Ovary (tissue), 7 donors: ENCODE measurements at regions not wholly inside any gene's neighbourhood (a gene's known extent, or its start where the extent isn't known, plus 50 kb on each side); places are given as distances from the start of the nearest gene placed in this dataset.

Source experiments
- DNase-seq, 5 donors: peaks; one replicate each; pipeline ENCODE4 v3.0.0-alpha.2; 2019 to 2020
- H3K27ac ChIP-seq, 2 donors: fragments of 200-600 bp; one replicate each; pipeline versions ENCODE4 v1.5.1 to v1.8.0; 2019 to 2022
- H3K27me3 ChIP-seq: fragments of 200-600 bp; one replicate; pipeline ENCODE4 v1.8.0; 2022
- H3K36me3 ChIP-seq: fragments of 200-600 bp; sonication (generic); one replicate; pipeline ENCODE4 v1.5.1; 2019
- H3K4me1 ChIP-seq: one replicate; pipeline ENCODE4 v1.8.1; 2013; ENCODE audit warnings: mild to moderate bottlenecking, moderate library complexity; ENCODE audit not compliant: insufficient read depth
- H3K4me3 ChIP-seq: fragments of 200-600 bp; sonication (generic); one replicate; pipeline ENCODE4 v1.5.1; 2017
- H3K9me3 ChIP-seq, 2 donors: fragments of 200-600 bp in 1 of 2; sonication (generic) in 1 of 2; one replicate each; pipeline versions ENCODE4 v1.5.1 to v1.8.1; 2013 to 2019; ENCODE audit warnings: mild to moderate bottlenecking in 1 of 2, moderate library complexity in 1 of 2
- EP300 ChIP-seq: sonication (generic); formaldehyde crosslinking; IDR thresholded peaks from one replicate; pipeline ENCODE4 v1.6.1; 2017; ENCODE audit warnings: antibody characterized with exemption
- POLR2A ChIP-seq: fragments of 450-650 bp; IDR thresholded peaks from one replicate; pipeline ENCODE4 v1.6.1; 2017; ENCODE audit warnings: antibody characterized with exemption, mild to moderate bottlenecking, moderate library complexity
- WGBS, 3 donors: extraction: QIAGEN DNeasy Blood & Tissue Kit in 1 of 3; methylation state at CpG; one replicate each; pipeline versions ENCODE4 v1.1.5 to v1.1.7; 2013 to 2017; 5-methylcytosine and 5-hydroxymethylcytosine counted together
- intact Hi-C, 4 donors: fragments of 100-400 bp; cut with DNase I; formaldehyde crosslinking; loops; one replicate each; pipeline versions ENCODE4 v1.11.0 to v1.15.1; 2022 to 2023
- TF ChIP-seq, protein P1 (sequence below), 3 donors: fragments of 450-650 bp in 2 of 3; fragments of 200-600 bp in 1 of 3; IDR thresholded peaks; one replicate each; pipeline versions ENCODE4 v1.5.1 to v1.8.0; 2016 to 2022; ENCODE audit warnings: antibody characterized with exemption in 3 of 3, mild to moderate bottlenecking in 1 of 3
- donor health status: DM: no; HTN: no; CAD: no; lungs with moderate emphysema.
- donor health status: DM: no; HTN: no; CAD: no.
- donor health status: Bipolar disorder and iron deficiency.
- donor health status: DM: no; HTN: no; CAD: no.
- donor health status: DM: yes; HTN: yes; CAD: no.

DNA sequence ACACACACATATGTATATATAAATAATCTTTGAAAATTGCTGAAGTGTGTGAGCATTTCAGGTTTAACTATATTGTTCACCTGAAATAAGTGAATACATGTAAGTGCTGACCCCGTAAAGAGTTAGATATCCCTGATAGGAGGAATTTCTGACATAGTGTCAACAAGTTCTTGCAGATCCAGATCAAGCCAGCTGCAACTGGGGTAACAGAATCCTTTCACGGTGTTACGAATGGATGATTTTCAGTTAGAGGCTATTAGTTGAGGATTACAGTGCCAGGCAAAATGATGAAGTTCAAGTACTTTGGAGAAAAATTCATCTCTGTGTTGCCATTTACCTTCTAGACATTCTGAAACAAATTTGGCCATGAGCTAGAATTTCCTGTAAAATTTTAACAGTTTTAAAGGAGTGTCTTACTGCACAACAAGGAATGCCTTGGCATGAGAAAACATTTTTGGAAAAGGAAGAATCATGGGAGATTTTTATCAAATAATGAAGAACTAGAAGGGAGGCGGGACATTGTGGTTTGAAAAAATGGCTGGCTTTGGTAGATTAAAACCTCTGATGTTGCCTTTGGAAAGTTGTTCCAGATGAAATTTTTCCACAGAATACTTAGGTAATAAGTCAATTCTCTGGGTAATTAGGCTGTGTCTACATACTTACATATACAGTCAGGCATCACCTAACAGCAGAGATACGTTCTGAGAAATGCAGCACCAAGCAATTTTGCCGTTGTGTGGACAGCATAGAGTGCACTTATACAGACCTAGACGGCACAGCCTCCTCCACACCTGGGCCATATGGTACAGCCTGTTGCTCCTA is 84.4 kb upstream of the FAT1 start:
- Histone ChIP-seq H3K4me3 (no peak overlapping the region), H3K36me3 (no peaks in the 10 kb centered on the region), H3K4me1 (no peaks in the 10 kb centered on the region), H3K9me3 (no peaks in the 10 kb centered on the region), H3K27me3 (no peaks in the 10 kb centered on the region), H3K27ac (no peak overlapping the region)
- TF ChIP-seq, protein P1, sequence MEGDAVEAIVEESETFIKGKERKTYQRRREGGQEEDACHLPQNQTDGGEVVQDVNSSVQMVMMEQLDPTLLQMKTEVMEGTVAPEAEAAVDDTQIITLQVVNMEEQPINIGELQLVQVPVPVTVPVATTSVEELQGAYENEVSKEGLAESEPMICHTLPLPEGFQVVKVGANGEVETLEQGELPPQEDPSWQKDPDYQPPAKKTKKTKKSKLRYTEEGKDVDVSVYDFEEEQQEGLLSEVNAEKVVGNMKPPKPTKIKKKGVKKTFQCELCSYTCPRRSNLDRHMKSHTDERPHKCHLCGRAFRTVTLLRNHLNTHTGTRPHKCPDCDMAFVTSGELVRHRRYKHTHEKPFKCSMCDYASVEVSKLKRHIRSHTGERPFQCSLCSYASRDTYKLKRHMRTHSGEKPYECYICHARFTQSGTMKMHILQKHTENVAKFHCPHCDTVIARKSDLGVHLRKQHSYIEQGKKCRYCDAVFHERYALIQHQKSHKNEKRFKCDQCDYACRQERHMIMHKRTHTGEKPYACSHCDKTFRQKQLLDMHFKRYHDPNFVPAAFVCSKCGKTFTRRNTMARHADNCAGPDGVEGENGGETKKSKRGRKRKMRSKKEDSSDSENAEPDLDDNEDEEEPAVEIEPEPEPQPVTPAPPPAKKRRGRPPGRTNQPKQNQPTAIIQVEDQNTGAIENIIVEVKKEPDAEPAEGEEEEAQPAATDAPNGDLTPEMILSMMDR (IDR thresholded peaks at IDR 0.05) = no peak
- TF ChIP-seq EP300 = no peak
- TF ChIP-seq POLR2A = no peak
- intact Hi-C loops = no loop called here
- 85 to 90% (median 86%) methylated on average over 7 of the region's 7 CpGs for WGBS, 3 donors
- DNase-seq = no peak

DNA sequence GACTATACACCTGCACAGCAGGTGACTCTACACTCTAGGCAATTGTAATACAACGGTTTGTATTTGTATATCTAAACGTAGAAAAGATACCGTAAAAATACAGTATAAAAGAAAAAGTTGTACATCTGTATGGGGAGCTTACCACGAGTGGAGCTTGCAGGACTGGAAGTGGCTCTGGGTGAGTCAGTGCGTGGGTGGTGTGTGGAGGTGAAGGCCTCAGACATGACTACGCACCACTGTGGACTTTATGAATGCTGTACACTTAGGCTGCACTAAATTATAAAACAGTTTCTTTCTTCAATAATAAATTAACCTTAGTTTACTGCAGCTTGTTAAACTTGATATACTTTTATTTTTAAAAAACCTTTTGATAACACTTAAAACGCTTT is 85.0 kb upstream of the FAT1 start:
- Histone ChIP-seq H3K36me3 (no peaks in the 10 kb centered on the region), H3K9me3 (no peaks in the 10 kb centered on the region), H3K27me3 (no peaks in the 10 kb centered on the region), H3K27ac (no peak overlapping the region), H3K4me1 (no peaks in the 10 kb centered on the region), H3K4me3 (no peak overlapping the region)
- no peak for TF ChIP-seq POLR2A
- 32 to 49% (median 43%) methylated on average over 7 of the region's 7 CpGs for WGBS, 3 donors
- DNase-seq = no peak
- intact Hi-C loops = no loop called here

DNA sequence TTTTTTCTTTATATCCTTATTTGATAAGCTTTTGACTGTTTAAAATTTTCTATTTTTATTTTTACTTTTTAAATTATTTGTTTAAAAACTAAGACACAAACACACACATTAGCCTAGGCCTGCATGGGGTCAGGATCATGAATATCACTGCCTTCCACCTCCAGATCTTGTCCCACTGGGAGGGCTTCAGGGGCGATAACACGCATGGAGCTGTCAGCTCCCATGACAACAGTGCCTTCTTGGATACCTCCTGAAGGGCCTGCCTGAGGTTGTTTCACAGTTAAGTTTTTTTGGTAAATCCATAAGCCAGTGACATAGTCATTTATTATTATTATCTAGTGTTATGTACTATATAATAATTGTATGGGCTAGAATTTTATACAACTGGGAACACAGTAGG is 85.4 kb upstream of the FAT1 start:
- H3K36me3 ChIP-seq = no peaks in the 10 kb centered on the region
- no peak for DNase-seq
- no peaks in the 10 kb centered on the region for H3K27me3 ChIP-seq
- 67 to 83% (median 81%) methylated on average over 2 of the region's 2 CpGs for WGBS, 3 donors
- no peaks in the 10 kb centered on the region for H3K9me3 ChIP-seq
- intact Hi-C loops = no loop called here
- TF ChIP-seq EP300 = no peak
- TF ChIP-seq, protein P1 (IDR thresholded peaks at IDR 0.05) = no peak
- TF ChIP-seq POLR2A = no peak
- H3K4me1 ChIP-seq = no peaks in the 10 kb centered on the region
- no peak overlapping the region for H3K27ac ChIP-seq
- H3K4me3 ChIP-seq = no peak overlapping the region

DNA sequence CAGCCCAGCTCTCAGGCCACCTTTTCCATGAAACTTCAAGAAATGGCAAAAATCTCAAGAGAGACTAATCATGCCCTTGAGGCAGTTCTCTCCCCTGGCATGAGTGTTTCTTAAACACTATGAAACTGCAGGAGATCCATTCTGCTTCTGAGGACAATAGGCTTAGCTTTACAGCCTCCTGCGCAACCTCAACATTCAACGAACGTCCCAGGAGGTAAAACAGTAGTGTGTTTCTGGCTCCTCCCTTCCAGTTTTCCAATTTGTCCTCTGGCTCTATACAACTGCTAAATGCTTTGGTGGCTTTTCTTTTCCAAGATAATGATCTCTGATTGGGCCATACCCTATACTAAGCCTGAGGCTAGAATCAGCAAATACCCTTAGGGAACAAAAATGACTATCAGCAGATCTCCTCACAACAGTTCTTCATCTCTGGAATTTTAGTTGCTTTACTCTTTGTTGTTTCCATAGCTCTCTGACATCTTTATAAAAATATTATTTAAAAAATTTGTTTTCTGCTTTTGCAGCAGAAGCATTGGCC is 87.0 kb upstream of the FAT1 start:
- intact Hi-C loops = no loop called here
- TF ChIP-seq EP300 (no peak), POLR2A (no peak)
- TF ChIP-seq, protein P1 (IDR thresholded peaks at IDR 0.05) = no peak
- DNase-seq = no peak
- 70 to 96% (median 76%) methylated on average over 3 of the region's 3 CpGs for WGBS, 3 donors
- H3K9me3 ChIP-seq = no peaks in the 10 kb centered on the region
- no peak overlapping the region for H3K4me3 ChIP-seq
- H3K27me3 ChIP-seq = no peaks in the 10 kb centered on the region
- H3K27ac ChIP-seq = no peak overlapping the region
- no peaks in the 10 kb centered on the region for H3K36me3 ChIP-seq
- no peaks in the 10 kb centered on the region for H3K4me1 ChIP-seq

DNA sequence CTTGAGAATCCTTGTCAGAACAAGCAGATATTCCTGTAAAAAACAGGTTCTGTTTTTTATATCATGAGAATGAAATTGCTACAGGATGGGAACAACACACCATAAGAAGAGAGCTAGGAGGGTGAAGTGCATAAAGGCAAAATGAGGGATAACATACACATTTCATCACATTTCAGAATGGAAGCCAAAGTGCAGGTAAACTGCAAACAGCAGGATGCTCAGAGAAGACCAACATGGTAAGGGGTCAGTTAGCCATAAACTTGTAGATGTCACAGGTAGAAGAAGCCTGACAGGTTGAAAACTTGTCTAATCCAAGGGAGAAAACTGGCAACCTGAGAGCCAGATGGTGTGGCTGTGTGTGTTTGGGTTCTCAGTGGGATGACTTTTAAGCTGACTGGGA is 88.9 kb upstream of the FAT1 start:
- Histone ChIP-seq H3K36me3 (no peaks in the 10 kb centered on the region), H3K27ac (no peak overlapping the region), H3K4me3 (no peak overlapping the region), H3K4me1 (no peaks in the 10 kb centered on the region), H3K9me3 (no peaks in the 10 kb centered on the region), H3K27me3 (no peaks in the 10 kb centered on the region)
- no peak for DNase-seq
- TF ChIP-seq POLR2A (no peak), EP300 (no peak)
- TF ChIP-seq, protein P1 (IDR thresholded peaks at IDR 0.05) = no peak
- intact Hi-C loops = no loop called here
